Activated naive CD8-positive, alpha-beta T cell treated with anti-CD3 and anti-CD28 coated beads, Interleukin-2, amount 10 ng/mL, durations not matched to agents 7 days and 5 days (primary cell): ENCODE measurements at regions not wholly inside any gene's neighbourhood (a gene's known extent, or its start where the extent isn't known, plus 50 kb on each side); places are given as distances from the start of the nearest gene placed in this dataset.

Source experiments
- ATAC-seq: fragments of 150-1000 bp; cut with Tn5 transposase; one replicate; pipeline ENCODE4 v1.10.0; 2021; ENCODE audit warnings: low read depth, moderate library complexity
- POLR2A ChIA-PET: fragments of 350-600 bp; sonication (Branson Sonifier 250); formaldehyde crosslinking; loops from one replicate; lab custom pipeline; 2021; ENCODE audit warnings: antibody characterized with exemption; lab: Charles Lee
- DNase-seq: peaks from one replicate; pipeline ENCODE4 v3.0.0; 2021
- H3K27ac Mint-ChIP-seq: one replicate; pipeline ENCODE4 v1.8.0; 2022; ENCODE audit warnings: mild to moderate bottlenecking, mixed read lengths
- H3K27me3 Mint-ChIP-seq: one replicate; pipeline ENCODE4 v1.8.0; 2022; ENCODE audit warnings: mild to moderate bottlenecking, moderate library complexity, mixed read lengths
- H3K36me3 Mint-ChIP-seq: one replicate; pipeline ENCODE4 v1.8.0; 2021; ENCODE audit warnings: mild to moderate bottlenecking, mixed read lengths
- H3K4me1 Mint-ChIP-seq: one replicate; pipeline ENCODE4 v1.8.0; 2021; ENCODE audit warnings: mixed read lengths
- H3K4me3 Mint-ChIP-seq: one replicate; pipeline ENCODE4 v1.8.0; 2022; ENCODE audit warnings: mild to moderate bottlenecking, moderate library complexity, mixed read lengths
- H3K9me3 Mint-ChIP-seq: one replicate; pipeline ENCODE4 v1.8.0; 2021; ENCODE audit warnings: mixed read lengths

- H3K36me3 Mint-ChIP-seq = no peaks in the 10 kb centered on the region
- peak; percentile 44 for ATAC-seq
- peak overlapping the region; percentile 40 for H3K4me3 Mint-ChIP-seq
- DNase-seq = no peak
- POLR2A ChIA-PET = no interaction called here
- peaks cover 11% of the 10 kb centered on the region for H3K4me1 Mint-ChIP-seq
- peaks cover 5% of the 10 kb centered on the region for H3K27me3 Mint-ChIP-seq
- peak overlapping the region; percentile 65 for H3K27ac Mint-ChIP-seq
- H3K9me3 Mint-ChIP-seq = no peaks in the 10 kb centered on the region
These were observed 160.4 kb downstream of the KIF20B start for GRCh38 chr10:89861584-89862301.

- Mint-ChIP-seq H3K9me3 (no peaks in the 10 kb centered on the region), H3K4me1 (no peaks in the 10 kb centered on the region), H3K4me3 (no peak overlapping the region), H3K36me3 (no peaks in the 10 kb centered on the region), H3K27ac (no peak overlapping the region), H3K27me3 (peaks cover 14% of the 10 kb centered on the region)
- ATAC-seq (no peak), DNase-seq (no peak)
- POLR2A ChIA-PET = no interaction called here
These were observed 166.6 kb downstream of the KIF20B start for GRCh38 chr10:89867964-89868363.

- Mint-ChIP-seq H3K27ac (no peak overlapping the region), H3K9me3 (no peaks in the 10 kb centered on the region), H3K36me3 (no peaks in the 10 kb centered on the region), H3K27me3 (peaks cover 22% of the 10 kb centered on the region), H3K4me1 (no peaks in the 10 kb centered on the region), H3K4me3 (no peak overlapping the region)
- no peak for ATAC-seq
- DNase-seq = no peak
- POLR2A ChIA-PET = no interaction called here
These were observed 167.8 kb downstream of the KIF20B start for GRCh38 chr10:89869180-89869579.

GRCh38 chr10:89869592-89870156 lies 168.3 kb downstream of the KIF20B start:
- Mint-ChIP-seq H3K9me3 (no peaks in the 10 kb centered on the region), H3K36me3 (no peaks in the 10 kb centered on the region), H3K4me1 (no peaks in the 10 kb centered on the region), H3K27ac (no peak overlapping the region), H3K27me3 (peaks cover 22% of the 10 kb centered on the region), H3K4me3 (no peak overlapping the region)
- POLR2A ChIA-PET = no interaction called here
- DNase-seq (no peak), ATAC-seq (no peak)

GRCh38 chr10:89870936-89871335 lies 169.5 kb downstream of the KIF20B start:
- no peaks in the 10 kb centered on the region for H3K4me1 Mint-ChIP-seq
- ATAC-seq (no peak), DNase-seq (no peak)
- peaks cover 21% of the 10 kb centered on the region for H3K27me3 Mint-ChIP-seq
- no peak overlapping the region for H3K27ac Mint-ChIP-seq
- no peaks in the 10 kb centered on the region for H3K36me3 Mint-ChIP-seq
- no peaks in the 10 kb centered on the region for H3K9me3 Mint-ChIP-seq
- POLR2A ChIA-PET = no interaction called here
- no peak overlapping the region for H3K4me3 Mint-ChIP-seq

- DNase-seq (no peak), ATAC-seq (no peak)
- H3K27me3 Mint-ChIP-seq = peaks cover 19% of the 10 kb centered on the region
- no peaks in the 10 kb centered on the region for H3K4me1 Mint-ChIP-seq
- H3K27ac Mint-ChIP-seq = no peak overlapping the region
- POLR2A ChIA-PET = no interaction called here
- no peaks in the 10 kb centered on the region for H3K9me3 Mint-ChIP-seq
- H3K36me3 Mint-ChIP-seq = no peaks in the 10 kb centered on the region
- H3K4me3 Mint-ChIP-seq = no peak overlapping the region
These were observed 171.7 kb downstream of the KIF20B start for GRCh38 chr10:89873055-89873454.

- H3K4me1 Mint-ChIP-seq = no peaks in the 10 kb centered on the region
These were observed 174.2 kb downstream of the KIF20B start for GRCh38 chr10:89875557-89875956.

GRCh38 chr10:89879121-89879520 lies 177.7 kb downstream of the KIF20B start:
- H3K4me3 Mint-ChIP-seq = no peak overlapping the region
- peaks cover 3% of the 10 kb centered on the region for H3K9me3 Mint-ChIP-seq
- POLR2A ChIA-PET = no interaction called here
- no peak overlapping the region for H3K27ac Mint-ChIP-seq
- H3K27me3 Mint-ChIP-seq = peaks cover 28% of the 10 kb centered on the region
- H3K36me3 Mint-ChIP-seq = no peaks in the 10 kb centered on the region
- no peaks in the 10 kb centered on the region for H3K4me1 Mint-ChIP-seq
- ATAC-seq (no peak), DNase-seq (no peak)

More at GRCh38 chr10:89875557-89875956, 174.2 kb downstream of the KIF20B start:
- POLR2A ChIA-PET = no interaction called here
- Mint-ChIP-seq H3K27ac (no peak overlapping the region), H3K9me3 (peaks cover 1% of the 10 kb centered on the region), H3K4me3 (no peak overlapping the region), H3K36me3 (no peaks in the 10 kb centered on the region), H3K27me3 (peaks cover 27% of the 10 kb centered on the region)
- DNase-seq (no peak), ATAC-seq (no peak)

GRCh38 chr10:89887406-89887805 lies 186.0 kb downstream of the KIF20B start:
- no peak for DNase-seq
- ATAC-seq = no peak
- peaks cover 2% of the 10 kb centered on the region for H3K9me3 Mint-ChIP-seq
- no peaks in the 10 kb centered on the region for H3K36me3 Mint-ChIP-seq
- no peaks in the 10 kb centered on the region for H3K4me1 Mint-ChIP-seq
- no peak overlapping the region for H3K4me3 Mint-ChIP-seq
- POLR2A ChIA-PET = no interaction called here
- no peak overlapping the region for H3K27ac Mint-ChIP-seq
- peaks cover 29% of the 10 kb centered on the region for H3K27me3 Mint-ChIP-seq

- Mint-ChIP-seq H3K4me3 (no peak overlapping the region), H3K4me1 (no peaks in the 10 kb centered on the region), H3K9me3 (no peaks in the 10 kb centered on the region), H3K27ac (no peak overlapping the region), H3K27me3 (peaks cover 26% of the 10 kb centered on the region), H3K36me3 (no peaks in the 10 kb centered on the region)
- ATAC-seq (no peak), DNase-seq (no peak)
- POLR2A ChIA-PET = no interaction called here
These were observed 186.4 kb downstream of the KIF20B start for GRCh38 chr10:89887830-89888229.

- H3K4me1 Mint-ChIP-seq = no peaks in the 10 kb centered on the region
- no peaks in the 10 kb centered on the region for H3K36me3 Mint-ChIP-seq
- ATAC-seq = no peak
- POLR2A ChIA-PET = no interaction called here
- H3K27ac Mint-ChIP-seq = no peak overlapping the region
- DNase-seq = no peak
- H3K4me3 Mint-ChIP-seq = no peak overlapping the region
- peaks cover 22% of the 10 kb centered on the region for H3K27me3 Mint-ChIP-seq
- H3K9me3 Mint-ChIP-seq = no peaks in the 10 kb centered on the region
These were observed 187.1 kb downstream of the KIF20B start for GRCh38 chr10:89888321-89889070.

GRCh38 chr10:89889606-89890005 lies 188.2 kb downstream of the KIF20B start:
- POLR2A ChIA-PET = no interaction called here
- Mint-ChIP-seq H3K4me1 (no peaks in the 10 kb centered on the region), H3K27me3 (peaks cover 17% of the 10 kb centered on the region), H3K9me3 (no peaks in the 10 kb centered on the region), H3K27ac (no peak overlapping the region), H3K4me3 (no peak overlapping the region), H3K36me3 (no peaks in the 10 kb centered on the region)
- no peak for ATAC-seq
- DNase-seq = no peak

GRCh38 chr10:89891006-89891535 lies 189.7 kb downstream of the KIF20B start:
- H3K27ac Mint-ChIP-seq = no peak overlapping the region
- POLR2A ChIA-PET = no interaction called here
- DNase-seq = no peak
- H3K9me3 Mint-ChIP-seq = no peaks in the 10 kb centered on the region
- no peaks in the 10 kb centered on the region for H3K36me3 Mint-ChIP-seq
- peaks cover 17% of the 10 kb centered on the region for H3K27me3 Mint-ChIP-seq
- no peaks in the 10 kb centered on the region for H3K4me1 Mint-ChIP-seq
- no peak overlapping the region for H3K4me3 Mint-ChIP-seq
- no peak for ATAC-seq
